HepG2 (cell line): ENCODE measurements at regions not wholly inside any gene's neighbourhood (a gene's known extent, or its start where the extent isn't known, plus 50 kb on each side); places are given as distances from the start of the nearest gene placed in this dataset.

ENCODE experiments used
- ATAC-seq: fragments of 200-7000 bp; cut with Tn5 transposase; 3 replicates; pipeline ENCODE4 v1.9.1; 2020; ENCODE audit warnings: mild to moderate bottlenecking, moderate library complexity
- BruUV-seq: library from RNA; stranded (reverse); fragments of 400-500 nt; replicated peaks from 2 replicates; lab custom pipeline; 2021; lab: Mats Ljungman, UMichigan
- CTCF ChIA-PET: fragments of 300-600 bp; formaldehyde crosslinking; extraction: SDS; loops from one replicate; lab custom pipeline; 2021; ENCODE audit warnings: low total read pairs, inconsistent platforms, low intra/inter-chr PET ratio; lab: Yijun Ruan, JAX
- POLR2A ChIA-PET: fragments of 350-600 bp; sonication (Branson Sonifier 250); formaldehyde crosslinking; loops from one replicate; lab custom pipeline; 2020; ENCODE audit warnings: antibody characterized with exemption, inconsistent platforms; lab: Yijun Ruan, JAX
- DNase-seq: peaks from one replicate; pipeline ENCODE4 v3.0.0-alpha.2; 2015; ENCODE audit warnings: low spot score
- FAIRE-seq: peaks from 3 replicates; lab custom pipeline; 2011; peaks lifted over from hg19 to GRCh38; lab: Jason Lieb, UNC
- H2AFZ ChIP-seq: one replicate; pipeline ENCODE4 v1.6.1; 2011; ENCODE audit warnings: low read length, inconsistent platforms
- H3K27ac ChIP-seq: fragments of 300-600 bp; 3 replicates; pipeline ENCODE4 v1.8.0; 2011; ENCODE audit warnings: mixed run types, mild to moderate bottlenecking, mixed read lengths, low read length, inconsistent platforms; ENCODE audit not compliant: insufficient read depth; ENCODE audit errors: extremely low read length
- H3K27me3 ChIP-seq, 2 experiments: fragments of 200-600 bp in 1 of 2; 2 replicates in 1 of 2; 3 replicates in 1 of 2; pipeline versions ENCODE4 v1.6.0 to v1.8.0; 2011; ENCODE audit warnings: low read length in 2 of 2, mild to moderate bottlenecking in 2 of 2, moderate library complexity in 2 of 2, inconsistent platforms in 1 of 2; ENCODE audit not compliant: insufficient read depth in 2 of 2, control insufficient read depth in 1 of 2
- H3K36me3 ChIP-seq, 2 experiments: fragments of 200-600 bp in 1 of 2; replicated peaks in 1 of 2; 2 replicates in 1 of 2; 3 replicates in 1 of 2; pipeline versions ENCODE4 v1.5.1 to v1.8.0; 2011; ENCODE audit warnings: low read length in 2 of 2, inconsistent platforms in 1 of 2; ENCODE audit not compliant: insufficient read depth in 2 of 2, control insufficient read depth in 1 of 2
- H3K4me1 ChIP-seq: 2 replicates; pipeline ENCODE4 v1.5.1; 2012; ENCODE audit warnings: low read length, inconsistent platforms; ENCODE audit not compliant: insufficient read depth
- H3K4me2 ChIP-seq: 2 replicates; pipeline ENCODE4 v1.6.0; 2011; ENCODE audit warnings: low read depth, low read length, inconsistent platforms
- H3K4me3 ChIP-seq, 3 experiments: fragments of 200-600 bp in 1 of 3; sonication (generic), shearing (Covaris generic) in 1 of 3; replicated peaks in 1 of 3; 2 replicates each; pipeline ENCODE4 v1.5.1; 2011 to 2016; ENCODE audit warnings: low read length in 3 of 3, inconsistent platforms in 2 of 3, low read depth in 2 of 3, mild to moderate bottlenecking in 2 of 3, control low read depth in 1 of 3, mixed read lengths in 1 of 3; ENCODE audit not compliant: insufficient read depth in 1 of 3
- H3K79me2 ChIP-seq: one replicate; pipeline ENCODE4 v1.6.1; 2011; ENCODE audit warnings: low read length, inconsistent platforms; ENCODE audit not compliant: insufficient read depth
- H3K9ac ChIP-seq: 2 replicates; pipeline ENCODE4 v1.6.0; 2011; ENCODE audit warnings: mild to moderate bottlenecking, low read depth, low read length, inconsistent platforms; ENCODE audit not compliant: insufficient read depth
- H3K9me3 ChIP-seq: 2 replicates; pipeline ENCODE4 v1.5.1; 2012; ENCODE audit warnings: mild to moderate bottlenecking, low read length
- H4K20me1 ChIP-seq: 2 replicates; pipeline ENCODE4 v1.6.0; 2011; ENCODE audit warnings: inconsistent platforms, mild to moderate bottlenecking, low read length, moderate library complexity; ENCODE audit not compliant: insufficient read depth
- ATF2 ChIP-seq: sonication (generic); formaldehyde crosslinking; IDR thresholded peaks from 2 replicates; pipeline ENCODE4 v1.4.0; 2020; ENCODE audit warnings: missing genetic modification reagents
- CCAR2 ChIP-seq: fragments of 200-400 bp; formaldehyde crosslinking; optimal IDR thresholded peaks from 2 replicates; pipeline ENCODE3; 2018; ENCODE audit warnings: low read depth, mild to moderate bottlenecking, low read length, moderate library complexity
- DDIT3 ChIP-seq: sonication (generic); formaldehyde crosslinking; IDR thresholded peaks from 2 replicates; pipeline ENCODE4 v1.4.0; 2020; ENCODE audit warnings: mild to moderate bottlenecking, missing genetic modification reagents
- ETV6 ChIP-seq: sonication (generic); formaldehyde crosslinking; conservative IDR thresholded peaks from 2 replicates; pipeline ENCODE4 v1.4.0; 2020; ENCODE audit warnings: missing genetic modification reagents
- HNF4G ChIP-seq, 2 experiments: sonication (generic) in 1 of 2; formaldehyde crosslinking in 1 of 2; IDR thresholded peaks; 2 replicates each; pipeline versions ENCODE4 v1.4.0 to v1.6.1; 2011 to 2020; ENCODE audit warnings: borderline replicate concordance in 2 of 2, low read depth in 2 of 2, mild to moderate bottlenecking in 2 of 2, low read length in 1 of 2, missing genetic modification reagents in 1 of 2, moderate library complexity in 1 of 2
- KLF9 ChIP-seq: IDR thresholded peaks from 2 replicates; pipeline ENCODE4 v1.6.1; 2016; ENCODE audit warnings: low read depth
- SIX1 ChIP-seq: sonication (generic); formaldehyde crosslinking; IDR thresholded peaks from 2 replicates; pipeline ENCODE4 v1.4.0; 2020; ENCODE audit warnings: missing genetic modification reagents, borderline replicate concordance
- YEATS2 ChIP-seq: sonication (generic); formaldehyde crosslinking; IDR thresholded peaks from 2 replicates; pipeline ENCODE4 v1.4.0; 2020; ENCODE audit warnings: missing genetic modification reagents, borderline replicate concordance
- ZNF160 ChIP-seq: sonication (generic); formaldehyde crosslinking; IDR thresholded peaks from 2 replicates; pipeline ENCODE4 v1.8.0; 2022; ENCODE audit warnings: mild to moderate bottlenecking, inconsistent platforms, missing genetic modification reagents
- ZNF260 ChIP-seq: sonication (generic); formaldehyde crosslinking; IDR thresholded peaks from 2 replicates; pipeline ENCODE4 v1.4.0; 2020; ENCODE audit warnings: missing genetic modification reagents, low read depth, mild to moderate bottlenecking, borderline replicate concordance
- ZNF318 ChIP-seq: sonication (generic); formaldehyde crosslinking; IDR thresholded peaks from 2 replicates; pipeline ENCODE4 v1.4.0; 2020; ENCODE audit warnings: mild to moderate bottlenecking, missing genetic modification reagents
- ZNF33B ChIP-seq: sonication (generic); formaldehyde crosslinking; IDR thresholded peaks from 2 replicates; pipeline ENCODE4 v1.5.1; 2020; ENCODE audit warnings: mild to moderate bottlenecking, missing genetic modification reagents
- ZNF34 ChIP-seq: sonication (generic); formaldehyde crosslinking; IDR thresholded peaks from 2 replicates; pipeline ENCODE4 v1.4.0; 2020; ENCODE audit warnings: mild to moderate bottlenecking, missing genetic modification reagents, borderline replicate concordance
- ZNF546 ChIP-seq: sonication (generic); formaldehyde crosslinking; conservative IDR thresholded peaks from 2 replicates; pipeline ENCODE4 v1.8.1; 2023; ENCODE audit warnings: mild to moderate bottlenecking, missing genetic modification reagents
- WGBS: methylation state at CpG from one replicate; pipeline ENCODE4 v1.1.6; 2017; ENCODE audit warnings: low lambda C conversion rate; 5-methylcytosine and 5-hydroxymethylcytosine counted together
- in situ Hi-C: cut with HindIII; loops from 2 replicates; pipeline ENCODE4 v1.10.0; 2017; ENCODE audit warnings: low pct_unique_long_range_greater_than_20kb; ENCODE audit not compliant: extremely low pct_ligation_motif_present
- intact Hi-C: fragments of 100-400 bp; cut with micrococcal nuclease; formaldehyde crosslinking; loops from one replicate; pipeline ENCODE4 v1.10.0; 2022; ENCODE audit not compliant: unreplicated experiment

- POLR2A ChIA-PET = no interaction called here
- Histone ChIP-seq H3K9me3 (no peaks in the 10 kb centered on the region), H4K20me1 (no peaks in the 10 kb centered on the region), H3K4me1 (peaks cover 20% of the 10 kb centered on the region), H2AFZ (no peak overlapping the region), H3K9ac (no peak overlapping the region), H3K4me2 (no peak overlapping the region), H3K27ac (no peak overlapping the region), H3K36me3 (no peaks in the 10 kb centered on the region), H3K27me3 (peaks cover 0 to 10% of the 10 kb centered on the region in 2 experiments; a peak in 1 of 5 replicates), H3K79me2 (no peaks in the 10 kb centered on the region), H3K4me3 (no peak overlapping the region)
- in situ Hi-C loops = no loop called here
- intact Hi-C loops = no loop called here
- CTCF ChIA-PET = no interaction called here
- ATAC-seq = no peak
- 47% methylated on average over 6 of the region's 6 CpGs for WGBS
- DNase-seq = no peak
- FAIRE-seq = no peak
- no TSS peak for BruUV-seq
- TF ChIP-seq SIX1 = no peak
- TF ChIP-seq DDIT3 (CRISPR knock-in tag) = no peak
- TF ChIP-seq KLF9 = no peak
- TF ChIP-seq HNF4G (IDR thresholded peaks at IDR 0.05; ENCODE audit: borderline replicate concordance, low read depth, low read length) = no peak
- no peak for TF ChIP-seq HNF4G (CRISPR knock-in tag; IDR thresholded peaks at IDR 0.05; ENCODE audit: borderline replicate concordance, low read depth)
- no peak for TF ChIP-seq YEATS2 (CRISPR knock-in tag)
- no peak for TF ChIP-seq ZNF160 (CRISPR knock-in tag)
- no peak for TF ChIP-seq ZNF318 (CRISPR knock-in tag)
- no peak for TF ChIP-seq ZNF34 (CRISPR knock-in tag)
- TF ChIP-seq ZNF546 (CRISPR knock-in tag) = no peak
- TF ChIP-seq ZNF33B (CRISPR knock-in tag) = no peak
- no peak for TF ChIP-seq ATF2 (CRISPR knock-in tag)
- TF ChIP-seq ETV6 (CRISPR knock-in tag) = no peak
- no peak for TF ChIP-seq ZNF260 (CRISPR knock-in tag)
- TF ChIP-seq CCAR2 = no peak
These were observed 119.0 kb upstream of the PROK2 start for GRCh38 chr3:71903936-71904335.
